GM12865 (cell line): ENCODE measurements at regions not wholly inside any gene's neighbourhood (a gene's known extent, or its start where the extent isn't known, plus 50 kb on each side); places are given as distances from the start of the nearest gene placed in this dataset.

Experiments used
- DNase-seq: peaks from one replicate; pipeline ENCODE4 v3.0.0; 2010; ENCODE audit warnings: low read depth
- H3K4me3 ChIP-seq: 2 replicates; pipeline ENCODE4 v1.5.1; 2011; ENCODE audit warnings: mild to moderate bottlenecking, low read depth, low read length, control low read depth
- CTCF ChIP-seq: IDR thresholded peaks from 2 replicates; pipeline ENCODE4 v1.5.1; 2011; ENCODE audit warnings: low read length, control low read depth, low read depth, inconsistent platforms; ENCODE audit not compliant: insufficient read depth; ENCODE audit errors: missing control alignments

GRCh38 chr1:188463919-188464318, 1635.2 kb downstream of the PLA2G4A start:
- H3K4me3 ChIP-seq = no peak overlapping the region
- no peak for DNase-seq
- TF ChIP-seq CTCF = no peak

GRCh38 chr1:188466539-188466938, 1637.8 kb downstream of the PLA2G4A start:
- DNase-seq = no peak
- no peak for TF ChIP-seq CTCF
- no peak overlapping the region for H3K4me3 ChIP-seq

- TF ChIP-seq CTCF = no peak
- H3K4me3 ChIP-seq = no peak overlapping the region
- no peak for DNase-seq
Measured at GRCh38 chr1:188476606-188477005, 1647.9 kb downstream of the PLA2G4A start.

- no peak for DNase-seq
- no peak overlapping the region for H3K4me3 ChIP-seq
- no peak for TF ChIP-seq CTCF
Measured at GRCh38 chr1:188489336-188490112, 1660.8 kb downstream of the PLA2G4A start.

- no peak for TF ChIP-seq CTCF
- no peak for DNase-seq
- no peak overlapping the region for H3K4me3 ChIP-seq
Measured at GRCh38 chr1:188496506-188496905, 1667.8 kb downstream of the PLA2G4A start.

GRCh38 chr1:188497020-188497419, 1668.3 kb downstream of the PLA2G4A start:
- no peak for DNase-seq
- no peak overlapping the region for H3K4me3 ChIP-seq
- no peak for TF ChIP-seq CTCF

GRCh38 chr1:188499690-188500089, 1670.9 kb downstream of the PLA2G4A start:
- H3K4me3 ChIP-seq = no peak overlapping the region
- no peak for DNase-seq
- no peak for TF ChIP-seq CTCF
